Lower lobe of right lung (tissue), 2 donors: ENCODE measurements at regions not wholly inside any gene's neighbourhood (a gene's known extent, or its start where the extent isn't known, plus 50 kb on each side); places are given as distances from the start of the nearest gene placed in this dataset.

Source experiments
- ATAC-seq, 2 donors: fragments of 200-7000 bp; cut with Tn5 transposase; one replicate each; pipeline ENCODE4 v1.9.1; 2020 to 2022; ENCODE audit warnings: mild to moderate bottlenecking in 2 of 2, moderate library complexity in 2 of 2
- DNase-seq: peaks from one replicate; pipeline ENCODE4 v3.0.0-alpha.2; 2020
- H3K27ac ChIP-seq: fragments of 200-600 bp; one replicate; pipeline ENCODE4 v1.8.0; 2022
- H3K27me3 ChIP-seq: fragments of 200-600 bp; one replicate; pipeline ENCODE4 v1.8.0; 2022; ENCODE audit warnings: low read depth
- H3K36me3 ChIP-seq: fragments of 200-600 bp; one replicate; pipeline ENCODE4 v1.8.0; 2022; ENCODE audit warnings: mild to moderate bottlenecking
- H3K4me1 ChIP-seq: fragments of 200-600 bp; one replicate; pipeline ENCODE4 v1.8.0; 2022
- H3K4me3 ChIP-seq: fragments of 200-600 bp; one replicate; pipeline ENCODE4 v1.8.0; 2022; ENCODE audit warnings: mild to moderate bottlenecking
- H3K9me3 ChIP-seq: fragments of 200-600 bp; one replicate; pipeline ENCODE4 v1.8.0; 2022
- intact Hi-C: fragments of 100-400 bp; cut with DNase I; formaldehyde crosslinking; loops from one replicate; pipeline ENCODE4 v1.11.0; 2022
- TF ChIP-seq, protein P1 (sequence below): fragments of 200-600 bp; IDR thresholded peaks from one replicate; pipeline ENCODE4 v1.8.0; 2022; ENCODE audit warnings: antibody characterized with exemption, mild to moderate bottlenecking
- donor health status: DM: no; HTN: yes; CAD: no; lungs with severe emphysema.

DNA sequence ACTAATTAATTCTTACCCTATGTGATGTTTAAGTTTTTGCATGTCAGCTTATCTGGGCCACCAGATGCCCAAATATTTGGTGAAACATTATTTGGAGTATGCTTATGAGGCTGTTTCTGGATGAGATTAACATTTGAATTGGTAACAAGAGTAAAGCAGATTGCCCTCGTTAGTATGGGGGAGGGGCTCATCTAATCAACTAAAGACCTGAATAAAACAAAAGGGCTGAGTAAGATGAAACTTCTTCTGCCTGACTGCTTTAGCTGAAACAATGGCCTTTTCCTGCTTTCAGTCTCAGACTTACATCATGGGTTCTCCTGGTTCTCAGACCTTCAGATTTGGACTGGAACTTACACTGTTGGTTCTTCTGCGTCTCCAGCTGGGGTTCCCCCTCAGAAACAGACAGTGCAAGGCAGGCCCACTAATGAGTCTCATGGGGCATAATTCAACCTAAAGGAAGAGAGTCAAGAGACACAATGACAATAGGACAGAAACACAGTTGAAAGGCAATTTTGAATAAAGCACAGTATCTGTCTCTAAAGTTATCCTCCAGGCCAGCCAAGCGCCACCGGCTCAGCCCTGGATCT is 288.4 kb downstream of the CAAP1 start:
- intact Hi-C loops, result no loop called here
- Histone ChIP-seq H3K4me1 (no peaks in the 10 kb centered on the region), H3K27me3 (no peaks in the 10 kb centered on the region), H3K4me3 (no peak overlapping the region), H3K27ac (no peak overlapping the region), H3K9me3 (no peaks in the 10 kb centered on the region), H3K36me3 (no peaks in the 10 kb centered on the region)
- DNase-seq, result no peak
- TF ChIP-seq, protein P1, sequence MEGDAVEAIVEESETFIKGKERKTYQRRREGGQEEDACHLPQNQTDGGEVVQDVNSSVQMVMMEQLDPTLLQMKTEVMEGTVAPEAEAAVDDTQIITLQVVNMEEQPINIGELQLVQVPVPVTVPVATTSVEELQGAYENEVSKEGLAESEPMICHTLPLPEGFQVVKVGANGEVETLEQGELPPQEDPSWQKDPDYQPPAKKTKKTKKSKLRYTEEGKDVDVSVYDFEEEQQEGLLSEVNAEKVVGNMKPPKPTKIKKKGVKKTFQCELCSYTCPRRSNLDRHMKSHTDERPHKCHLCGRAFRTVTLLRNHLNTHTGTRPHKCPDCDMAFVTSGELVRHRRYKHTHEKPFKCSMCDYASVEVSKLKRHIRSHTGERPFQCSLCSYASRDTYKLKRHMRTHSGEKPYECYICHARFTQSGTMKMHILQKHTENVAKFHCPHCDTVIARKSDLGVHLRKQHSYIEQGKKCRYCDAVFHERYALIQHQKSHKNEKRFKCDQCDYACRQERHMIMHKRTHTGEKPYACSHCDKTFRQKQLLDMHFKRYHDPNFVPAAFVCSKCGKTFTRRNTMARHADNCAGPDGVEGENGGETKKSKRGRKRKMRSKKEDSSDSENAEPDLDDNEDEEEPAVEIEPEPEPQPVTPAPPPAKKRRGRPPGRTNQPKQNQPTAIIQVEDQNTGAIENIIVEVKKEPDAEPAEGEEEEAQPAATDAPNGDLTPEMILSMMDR, result no peak
- no peak for ATAC-seq

DNA sequence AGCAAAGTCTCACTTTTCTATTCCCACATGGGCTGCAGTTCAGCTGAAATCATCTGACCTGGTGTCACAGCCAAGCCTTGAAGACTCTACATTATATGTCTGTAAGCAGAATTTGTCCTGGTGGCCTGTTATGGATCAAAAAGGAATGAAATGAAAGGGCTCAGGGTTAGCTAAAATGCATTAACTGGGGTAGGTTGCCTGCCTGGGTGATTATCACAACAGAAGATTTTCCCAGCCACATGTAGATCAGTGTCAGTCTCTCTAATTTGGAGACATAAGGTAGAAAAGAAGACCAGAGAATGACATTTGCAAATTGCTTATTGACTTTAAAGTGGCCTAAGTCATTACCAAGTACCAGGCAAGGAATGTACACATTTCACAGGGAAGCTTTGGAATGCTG is 289.0 kb downstream of the CAAP1 start:
- ATAC-seq (no peak), DNase-seq (no peak)
- TF ChIP-seq, protein P1, result no peak
- Histone ChIP-seq H3K9me3 (no peaks in the 10 kb centered on the region), H3K4me1 (no peaks in the 10 kb centered on the region), H3K27ac (no peak overlapping the region), H3K27me3 (no peaks in the 10 kb centered on the region), H3K36me3 (no peaks in the 10 kb centered on the region), H3K4me3 (no peak overlapping the region)
- intact Hi-C loops, result no loop called here

DNA sequence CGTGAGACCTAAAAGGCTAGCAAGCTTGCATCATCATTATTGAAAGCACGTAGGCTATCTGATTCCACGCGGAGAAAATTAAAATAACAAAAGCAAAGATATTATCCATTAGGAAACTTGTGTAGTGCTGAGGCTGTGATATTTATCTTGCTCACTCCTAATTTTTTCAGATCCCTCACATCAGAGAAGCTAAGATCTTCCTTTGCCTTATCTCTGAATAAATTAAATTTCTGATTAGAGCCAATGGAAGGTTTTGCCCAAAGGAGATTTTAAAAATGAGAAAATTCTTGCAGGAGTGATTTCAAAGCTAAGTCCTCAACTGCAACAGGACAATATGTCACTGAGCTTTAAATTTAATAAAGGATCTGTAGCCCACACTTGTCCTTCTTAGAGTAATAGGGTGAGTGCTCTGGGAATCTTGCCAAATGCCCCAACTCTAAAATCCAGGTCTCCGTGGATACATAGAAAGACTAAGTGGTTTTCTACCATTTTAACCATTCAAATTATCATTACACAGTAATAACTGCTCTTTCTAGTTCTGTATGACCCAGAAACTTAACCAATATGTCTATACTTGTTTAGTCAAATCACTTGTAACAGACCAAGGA is 295.0 kb downstream of the CAAP1 start:
- intact Hi-C loops, result no loop called here
- H3K36me3 ChIP-seq, result no peaks in the 10 kb centered on the region
- no peaks in the 10 kb centered on the region for H3K27me3 ChIP-seq
- DNase-seq, result no peak
- ATAC-seq, result no peak
- no peak overlapping the region for H3K27ac ChIP-seq
- no peaks in the 10 kb centered on the region for H3K4me1 ChIP-seq
- H3K9me3 ChIP-seq, result no peaks in the 10 kb centered on the region
- TF ChIP-seq, protein P1, result no peak
- H3K4me3 ChIP-seq, result no peak overlapping the region

DNA sequence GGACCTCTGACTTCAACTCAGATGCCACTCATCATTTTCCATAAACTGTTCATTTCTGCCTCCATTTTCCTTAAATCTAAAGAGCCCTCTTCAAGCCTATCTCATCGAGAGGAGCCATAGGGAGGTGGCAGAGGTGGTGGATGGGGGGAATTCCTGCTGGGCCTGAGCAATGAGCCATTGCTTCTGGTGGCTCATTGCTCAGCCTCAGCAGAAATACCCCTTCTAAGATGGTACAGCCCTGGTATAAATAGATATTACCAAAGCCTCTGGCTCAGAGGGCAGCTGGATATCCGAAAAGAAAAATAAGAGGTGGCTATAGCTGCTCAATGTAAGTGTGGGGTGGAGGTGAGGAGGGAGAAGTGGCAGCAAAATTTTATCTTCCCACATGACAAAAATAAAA is 313.5 kb downstream of the CAAP1 start:
- Histone ChIP-seq H3K4me3 (no peak overlapping the region), H3K9me3 (no peaks in the 10 kb centered on the region), H3K4me1 (no peaks in the 10 kb centered on the region), H3K36me3 (no peaks in the 10 kb centered on the region), H3K27ac (no peak overlapping the region), H3K27me3 (no peaks in the 10 kb centered on the region)
- TF ChIP-seq, protein P1, result no peak
- DNase-seq, result no peak
- no peak for ATAC-seq
- intact Hi-C loops, result no loop called here

DNA sequence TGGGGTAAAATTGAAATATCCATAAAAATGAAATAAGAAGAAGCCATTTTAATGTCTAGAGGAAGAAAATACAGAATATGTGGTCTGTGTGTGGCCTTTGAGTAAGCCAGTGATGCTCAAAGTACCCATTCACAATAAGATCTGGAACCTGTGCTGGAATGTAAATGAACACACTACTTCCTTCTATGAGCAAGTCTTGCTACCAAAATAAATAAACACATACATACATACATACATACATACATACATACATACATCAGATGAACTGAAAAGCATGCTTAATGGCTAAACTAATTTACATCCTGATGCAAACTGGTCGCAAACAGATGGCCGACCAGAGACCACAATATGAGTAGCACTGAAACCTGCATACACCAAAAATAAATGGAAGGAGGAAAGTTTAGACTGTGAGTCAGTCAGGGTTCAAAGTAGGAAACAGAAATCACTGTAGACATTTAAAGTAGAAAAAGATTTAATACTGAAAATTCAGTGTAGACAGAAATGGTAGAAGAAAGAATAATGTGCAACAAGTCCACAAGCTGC is 317.6 kb downstream of the CAAP1 start:
- Histone ChIP-seq H3K4me3 (no peak overlapping the region), H3K4me1 (no peaks in the 10 kb centered on the region), H3K36me3 (no peaks in the 10 kb centered on the region), H3K27ac (no peak overlapping the region), H3K9me3 (no peaks in the 10 kb centered on the region), H3K27me3 (no peaks in the 10 kb centered on the region)
- TF ChIP-seq, protein P1, result no peak
- DNase-seq (no peak), ATAC-seq (no peak)
- intact Hi-C loops, result no loop called here
